DND-41 (cell line): ENCODE measurements at regions not wholly inside any gene's neighbourhood (a gene's known extent, or its start where the extent isn't known, plus 50 kb on each side); places are given as distances from the start of the nearest gene placed in this dataset.

Experiments
- EZH2 ChIP-seq: IDR thresholded peaks from 3 replicates; pipeline ENCODE4 v1.6.1; 2012; ENCODE audit warnings: borderline replicate concordance, low read depth, mild to moderate bottlenecking, moderate library complexity, low read length, inconsistent platforms; ENCODE audit not compliant: severe bottlenecking
- TF ChIP-seq, protein P1 (sequence below): IDR thresholded peaks from 2 replicates; pipeline ENCODE4 v1.5.1; 2012; ENCODE audit warnings: borderline replicate concordance, low read length, moderate library complexity, mild to moderate bottlenecking; ENCODE audit not compliant: poor library complexity, severe bottlenecking; ENCODE audit errors: extremely low read depth

DNA sequence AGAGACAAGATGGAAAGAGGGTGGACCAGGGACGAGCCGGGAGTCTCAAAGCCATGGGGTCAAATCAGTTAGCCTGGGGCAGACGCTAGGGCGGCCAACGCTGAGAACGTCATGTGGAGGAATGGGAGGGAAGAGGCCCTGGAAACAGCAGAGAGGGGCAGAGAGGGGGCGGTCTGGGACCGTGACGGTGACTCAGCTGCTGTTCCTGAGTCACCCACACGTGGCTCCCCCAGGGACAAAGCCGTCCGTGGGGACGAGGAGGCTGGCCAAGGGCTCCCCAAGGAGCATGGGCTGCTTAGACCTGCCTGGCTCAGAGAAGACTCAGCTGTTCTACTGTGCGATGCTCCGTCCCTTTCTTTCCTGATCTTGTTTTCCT, 108.4 kb upstream of the LRPAP1 start:
- TF ChIP-seq EZH2, result no peak
- TF ChIP-seq, protein P1, sequence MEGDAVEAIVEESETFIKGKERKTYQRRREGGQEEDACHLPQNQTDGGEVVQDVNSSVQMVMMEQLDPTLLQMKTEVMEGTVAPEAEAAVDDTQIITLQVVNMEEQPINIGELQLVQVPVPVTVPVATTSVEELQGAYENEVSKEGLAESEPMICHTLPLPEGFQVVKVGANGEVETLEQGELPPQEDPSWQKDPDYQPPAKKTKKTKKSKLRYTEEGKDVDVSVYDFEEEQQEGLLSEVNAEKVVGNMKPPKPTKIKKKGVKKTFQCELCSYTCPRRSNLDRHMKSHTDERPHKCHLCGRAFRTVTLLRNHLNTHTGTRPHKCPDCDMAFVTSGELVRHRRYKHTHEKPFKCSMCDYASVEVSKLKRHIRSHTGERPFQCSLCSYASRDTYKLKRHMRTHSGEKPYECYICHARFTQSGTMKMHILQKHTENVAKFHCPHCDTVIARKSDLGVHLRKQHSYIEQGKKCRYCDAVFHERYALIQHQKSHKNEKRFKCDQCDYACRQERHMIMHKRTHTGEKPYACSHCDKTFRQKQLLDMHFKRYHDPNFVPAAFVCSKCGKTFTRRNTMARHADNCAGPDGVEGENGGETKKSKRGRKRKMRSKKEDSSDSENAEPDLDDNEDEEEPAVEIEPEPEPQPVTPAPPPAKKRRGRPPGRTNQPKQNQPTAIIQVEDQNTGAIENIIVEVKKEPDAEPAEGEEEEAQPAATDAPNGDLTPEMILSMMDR, result no peak
